ENCODE measurements at regions not wholly inside any gene's neighbourhood (a gene's known extent, or its start where the extent isn't known, plus 50 kb on each side); places are given as distances from the start of the nearest gene placed in this dataset.

GRCh38 chr16:82363026-82363816 lies 193.2 kb upstream of the MPHOSPH6 start:
- no peaks in the 10 kb centered on the region for H3K4me1 Mint-ChIP-seq
- no peak overlapping the region for H3K4me3 Mint-ChIP-seq
- ATAC-seq, result no peak
- no peak overlapping the region for H3K27ac Mint-ChIP-seq
- H3K27me3 Mint-ChIP-seq, result peaks cover 7% of the 10 kb centered on the region
- H3K9me3 Mint-ChIP-seq, result no peaks in the 10 kb centered on the region
- no peak for DNase-seq

DNA sequence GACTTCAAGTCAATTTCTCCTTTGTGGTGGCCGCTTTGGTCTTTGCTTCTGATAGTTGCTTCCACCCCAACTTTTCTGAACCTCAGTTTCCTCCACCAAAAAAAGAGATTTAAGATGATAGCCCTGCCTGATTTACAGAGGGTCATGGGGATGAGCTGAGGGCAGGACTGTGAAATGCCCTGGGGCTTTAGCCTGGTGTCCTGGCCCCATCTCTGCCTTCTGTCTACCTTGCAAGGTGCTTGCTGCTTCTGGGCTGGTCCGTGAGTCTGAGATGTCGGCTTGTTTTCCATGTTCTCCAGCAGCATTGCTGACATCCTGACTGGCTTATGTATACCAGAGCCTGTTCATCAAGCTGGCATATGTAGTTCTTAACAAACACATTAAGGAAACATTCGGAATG lies 191.9 kb upstream of the MPHOSPH6 start:
- DNase-seq, result no peak
- Mint-ChIP-seq H3K4me3 (no peak overlapping the region), H3K27ac (no peak overlapping the region), H3K9me3 (no peaks in the 10 kb centered on the region), H3K4me1 (no peaks in the 10 kb centered on the region), H3K27me3 (peaks cover 7% of the 10 kb centered on the region)
- ATAC-seq, result no peak

DNA sequence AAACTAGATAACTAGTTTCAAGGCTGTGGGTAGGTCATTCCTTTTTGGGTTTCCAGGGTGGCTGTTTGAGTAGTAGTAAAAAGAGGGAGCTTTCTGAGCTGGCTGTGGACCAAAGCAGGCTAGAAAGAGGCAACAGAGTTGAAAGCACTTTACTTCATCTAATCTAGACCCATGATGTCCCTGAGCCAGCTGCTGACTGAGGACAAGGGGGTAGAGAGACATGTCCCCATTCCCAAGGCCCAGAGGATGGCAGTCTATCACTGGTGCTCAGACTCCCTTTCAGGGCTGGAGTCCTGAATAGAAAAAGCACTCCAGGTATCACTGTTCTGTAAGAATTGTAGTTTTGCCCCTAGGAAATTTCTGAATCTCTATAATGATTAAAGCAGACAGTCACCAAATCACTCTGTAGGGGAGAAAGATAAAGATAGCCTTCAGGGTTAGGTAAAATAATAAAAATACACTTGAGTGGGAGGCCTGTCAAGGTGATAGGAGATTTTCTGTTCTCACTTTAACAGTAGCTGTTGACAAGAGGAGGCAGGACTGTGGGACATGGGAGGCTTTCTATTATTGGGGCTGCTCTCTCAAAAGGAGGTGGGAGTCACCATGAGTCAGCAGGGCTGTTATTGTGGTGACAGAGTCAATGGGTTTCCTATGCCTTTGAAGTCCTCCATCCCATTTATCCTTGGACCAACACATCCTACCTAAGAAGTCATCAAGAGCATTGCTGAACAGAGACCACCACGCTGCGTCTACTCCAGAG lies 190.2 kb upstream of the MPHOSPH6 start:
- no peak overlapping the region for H3K4me3 Mint-ChIP-seq
- H3K27me3 Mint-ChIP-seq, result peaks cover 7% of the 10 kb centered on the region
- H3K4me1 Mint-ChIP-seq, result no peaks in the 10 kb centered on the region
- no peaks in the 10 kb centered on the region for H3K9me3 Mint-ChIP-seq
- DNase-seq, result no peak
- ATAC-seq, result no peak
- no peak overlapping the region for H3K27ac Mint-ChIP-seq

GRCh38 chr16:82358606-82359221 lies 188.7 kb upstream of the MPHOSPH6 start:
- Mint-ChIP-seq H3K4me1 (no peaks in the 10 kb centered on the region), H3K27me3 (peaks cover 10% of the 10 kb centered on the region), H3K4me3 (no peak overlapping the region), H3K27ac (no peak overlapping the region), H3K9me3 (no peaks in the 10 kb centered on the region)
- ATAC-seq (no peak), DNase-seq (no peak)

DNA sequence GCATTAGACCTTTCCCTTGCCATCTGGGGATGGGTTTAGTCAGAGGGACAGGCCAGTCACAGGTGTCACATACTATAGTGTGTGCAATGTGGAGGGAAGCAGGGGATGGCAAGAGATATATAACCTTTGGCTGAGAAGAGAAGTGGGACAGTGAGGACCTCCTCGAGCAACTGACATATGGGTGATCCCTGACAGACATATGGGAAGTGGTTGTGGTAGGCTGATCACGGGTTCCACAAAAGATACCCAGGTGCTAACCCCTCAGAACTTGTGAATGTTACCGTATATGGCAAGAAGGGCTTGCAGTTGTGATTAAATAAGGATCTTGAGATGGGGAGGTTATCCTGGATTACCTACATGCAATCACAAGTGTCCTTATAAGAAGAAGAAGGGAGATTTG lies 188.1 kb upstream of the MPHOSPH6 start:
- no peak for ATAC-seq
- H3K4me3 Mint-ChIP-seq, result no peak overlapping the region

GRCh38 chr16:82357237-82357636 lies 187.2 kb upstream of the MPHOSPH6 start:
- H3K4me3 Mint-ChIP-seq, result no peak overlapping the region
- H3K27ac Mint-ChIP-seq, result no peak overlapping the region
- H3K9me3 Mint-ChIP-seq, result no peaks in the 10 kb centered on the region
- ATAC-seq (no peak), DNase-seq (no peak)
- no peaks in the 10 kb centered on the region for H3K4me1 Mint-ChIP-seq
- H3K27me3 Mint-ChIP-seq, result peaks cover 10% of the 10 kb centered on the region

More for the DNA sequence above, 188.1 kb upstream of the MPHOSPH6 start:
- no peaks in the 10 kb centered on the region for H3K4me1 Mint-ChIP-seq
- H3K9me3 Mint-ChIP-seq, result no peaks in the 10 kb centered on the region
- no peak overlapping the region for H3K27ac Mint-ChIP-seq
- DNase-seq, result no peak
- H3K27me3 Mint-ChIP-seq, result peaks cover 14% of the 10 kb centered on the region

DNA sequence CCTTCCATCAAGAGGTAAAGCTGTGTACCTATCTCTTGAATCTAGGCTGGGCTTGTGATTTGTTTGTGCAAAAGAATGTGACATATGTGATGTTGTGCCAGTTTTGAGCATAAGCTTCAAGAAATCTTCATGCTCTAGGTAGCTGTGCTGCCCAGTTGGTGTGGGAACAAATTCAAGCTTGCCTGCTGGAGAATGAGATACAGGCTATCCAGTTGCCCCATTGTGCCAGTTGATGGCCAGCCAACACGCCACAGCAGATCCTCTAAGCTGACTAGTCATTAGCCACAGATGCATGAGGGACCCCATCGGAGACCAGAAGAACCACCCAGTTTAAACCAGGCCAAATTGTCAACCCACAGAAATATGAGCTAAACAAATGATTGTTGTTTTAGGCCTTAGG lies 180.5 kb upstream of the MPHOSPH6 start:
- Mint-ChIP-seq H3K4me3 (no peak overlapping the region), H3K27ac (no peak overlapping the region), H3K27me3 (peaks cover 15% of the 10 kb centered on the region), H3K4me1 (no peaks in the 10 kb centered on the region), H3K9me3 (no peaks in the 10 kb centered on the region)
- ATAC-seq, result no peak
- no peak for DNase-seq

DNA sequence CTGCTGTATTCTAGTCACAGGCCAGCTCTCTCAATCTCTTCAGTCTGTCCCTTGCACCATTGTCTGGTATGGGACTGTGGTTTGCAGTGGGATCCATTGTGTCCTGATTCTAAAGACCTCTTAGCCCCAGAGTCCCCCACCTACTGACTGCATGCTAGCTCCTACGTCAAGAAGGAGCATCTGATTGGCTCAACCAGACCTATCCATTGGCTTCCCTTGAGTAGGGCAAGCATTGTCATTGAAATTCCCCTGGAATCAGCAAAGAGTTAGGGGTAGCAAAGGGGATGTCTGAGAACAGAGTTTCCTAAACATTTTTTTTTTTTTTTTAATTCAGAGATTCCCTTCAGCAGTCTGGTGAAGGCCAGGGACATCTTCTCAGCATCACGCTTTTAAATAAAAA lies 175.3 kb upstream of the MPHOSPH6 start:
- ATAC-seq, result no peak
- Mint-ChIP-seq H3K27ac (no peak overlapping the region), H3K9me3 (no peaks in the 10 kb centered on the region), H3K27me3 (peaks cover 7% of the 10 kb centered on the region), H3K4me3 (no peak overlapping the region), H3K4me1 (no peaks in the 10 kb centered on the region)
- DNase-seq, result no peak

GRCh38 chr16:82344157-82344556 lies 174.1 kb upstream of the MPHOSPH6 start:
- Mint-ChIP-seq H3K27me3 (peaks cover 14% of the 10 kb centered on the region), H3K4me1 (no peaks in the 10 kb centered on the region), H3K27ac (no peak overlapping the region), H3K4me3 (no peak overlapping the region), H3K9me3 (no peaks in the 10 kb centered on the region)
- no peak for DNase-seq
- no peak for ATAC-seq

DNA sequence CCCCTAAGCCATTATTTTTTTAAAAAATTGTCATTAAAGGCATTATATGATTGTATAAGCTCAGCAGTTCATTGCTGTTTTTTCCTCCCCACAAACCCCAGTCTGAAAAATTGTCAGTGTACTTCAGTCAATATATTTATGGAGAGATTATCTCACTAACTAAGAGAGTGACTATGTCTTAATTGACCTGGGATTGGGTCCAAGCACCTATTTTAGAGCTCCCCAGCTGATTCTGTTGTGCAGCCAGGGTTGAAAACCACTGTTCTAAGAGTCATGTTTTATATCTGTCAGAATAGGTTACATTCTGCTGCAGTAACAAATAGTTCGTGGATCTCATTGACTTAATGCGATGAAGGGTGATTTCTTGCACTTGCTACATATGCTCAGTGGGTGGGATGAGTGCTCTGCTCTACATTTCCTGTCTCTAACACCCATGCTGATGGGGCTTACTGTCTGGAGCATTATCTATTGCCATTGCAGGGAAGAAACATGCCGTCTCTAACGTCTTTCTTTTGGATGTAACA lies 171.2 kb upstream of the MPHOSPH6 start:
- ATAC-seq (no peak), DNase-seq (no peak)
- Mint-ChIP-seq H3K27me3 (peaks cover 24% of the 10 kb centered on the region), H3K4me1 (no peaks in the 10 kb centered on the region), H3K27ac (no peak overlapping the region), H3K9me3 (peaks cover 0 to 5% of the 10 kb centered on the region in 2 donors), H3K4me3 (no peak overlapping the region)

DNA sequence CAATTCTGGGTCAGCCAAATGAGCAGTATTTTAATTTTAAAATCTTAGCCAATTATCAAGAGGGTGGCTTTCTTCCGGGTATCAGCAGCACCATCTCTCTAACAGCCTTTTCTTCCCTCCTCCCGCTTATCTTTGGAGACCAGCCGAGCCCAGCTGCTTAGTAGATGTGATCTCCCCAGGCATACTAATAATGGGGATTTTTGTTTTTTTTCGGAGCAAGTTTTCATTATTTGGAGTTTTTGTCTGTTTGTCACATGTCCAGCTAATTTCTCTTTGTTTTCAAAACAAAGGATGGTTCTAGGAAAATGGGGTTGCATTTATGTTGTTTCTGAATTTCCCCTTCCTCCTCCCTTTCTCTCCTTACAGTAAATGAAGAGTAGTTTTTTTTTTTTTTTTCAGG lies 170.5 kb upstream of the MPHOSPH6 start:
- peaks cover 0 to 5% of the 10 kb centered on the region in 2 donors for H3K9me3 Mint-ChIP-seq
- H3K4me1 Mint-ChIP-seq, result no peaks in the 10 kb centered on the region
- no peak overlapping the region for H3K4me3 Mint-ChIP-seq
- H3K27ac Mint-ChIP-seq, result no peak overlapping the region
- DNase-seq (no peak), ATAC-seq (no peak)
- H3K27me3 Mint-ChIP-seq, result peaks cover 24% of the 10 kb centered on the region

DNA sequence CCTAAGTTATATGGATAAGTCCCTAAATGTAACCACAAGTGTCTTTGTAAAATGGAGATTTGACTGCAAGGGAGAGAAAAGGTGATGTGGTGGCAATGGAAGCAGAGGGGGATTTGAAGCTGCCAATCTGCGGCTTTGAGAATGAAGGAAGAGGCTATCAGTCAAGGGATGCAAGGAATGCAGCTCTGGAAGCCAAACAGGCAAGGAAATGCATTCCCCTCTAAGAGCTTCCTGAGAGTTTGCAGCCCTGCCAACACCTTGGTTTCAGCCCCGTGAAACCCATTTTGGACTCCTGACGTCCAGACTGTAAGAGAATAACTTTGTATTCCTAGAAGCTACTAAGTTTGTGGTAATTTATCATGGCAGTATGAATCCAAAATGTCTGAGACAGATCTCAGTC lies 167.3 kb upstream of the MPHOSPH6 start:
- peaks cover 0 to 5% of the 10 kb centered on the region in 2 donors for H3K9me3 Mint-ChIP-seq
- no peak for DNase-seq
- no peaks in the 10 kb centered on the region for H3K4me1 Mint-ChIP-seq
- H3K27me3 Mint-ChIP-seq, result peaks cover 24% of the 10 kb centered on the region
- no peak for ATAC-seq
- no peak overlapping the region for H3K27ac Mint-ChIP-seq
- no peak overlapping the region for H3K4me3 Mint-ChIP-seq

DNA sequence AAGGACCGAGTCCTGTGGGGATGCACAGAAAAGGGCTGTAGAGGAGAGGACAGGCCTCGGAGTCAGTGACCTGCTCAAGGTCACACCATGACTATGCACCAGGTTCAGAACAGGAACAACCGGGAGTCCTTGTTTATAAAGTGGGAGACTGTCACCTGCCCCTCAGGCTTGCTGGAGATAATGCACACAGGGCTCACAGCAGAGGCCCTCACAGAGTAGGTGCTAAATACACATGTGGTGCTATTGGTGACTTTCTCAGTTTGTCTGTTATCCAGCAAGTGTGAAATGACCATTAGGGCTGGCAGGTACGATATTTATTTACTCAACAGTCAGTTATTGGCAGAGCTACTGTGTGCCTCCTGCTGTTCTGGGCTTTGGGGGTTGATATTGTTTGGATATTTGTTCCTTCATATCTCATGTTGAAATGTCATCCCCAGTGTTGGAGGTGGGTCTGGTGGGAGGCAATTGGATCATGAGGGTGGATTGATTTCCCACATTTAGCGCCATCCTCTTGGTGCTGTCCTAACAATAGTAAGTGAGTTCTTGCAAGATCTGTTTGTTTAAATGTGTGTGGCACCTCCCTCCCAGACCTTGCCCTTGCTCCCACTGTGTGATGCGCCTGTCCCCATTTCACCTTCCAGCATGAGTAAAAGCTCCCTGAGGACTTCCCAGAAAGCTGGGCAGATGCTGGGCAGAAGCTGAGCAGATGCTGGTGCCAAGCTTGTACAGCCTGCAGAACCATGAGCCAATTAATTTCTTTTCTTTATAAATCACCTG lies 162.1 kb upstream of the MPHOSPH6 start:
- no peaks in the 10 kb centered on the region for H3K4me1 Mint-ChIP-seq

GRCh38 chr16:82331397-82331796 lies 161.4 kb upstream of the MPHOSPH6 start:
- no peak for DNase-seq
- Mint-ChIP-seq H3K27ac (no peak overlapping the region), H3K4me1 (no peaks in the 10 kb centered on the region), H3K4me3 (no peak overlapping the region), H3K9me3 (no peaks in the 10 kb centered on the region), H3K27me3 (peaks cover 3% of the 10 kb centered on the region)
- ATAC-seq, result no peak

More for the DNA sequence above, 162.1 kb upstream of the MPHOSPH6 start:
- H3K4me3 Mint-ChIP-seq, result no peak overlapping the region
- H3K27me3 Mint-ChIP-seq, result peaks cover 10% of the 10 kb centered on the region
- H3K9me3 Mint-ChIP-seq, result peaks cover 0 to 2% of the 10 kb centered on the region in 2 donors
- no peak for DNase-seq
- no peak overlapping the region for H3K27ac Mint-ChIP-seq
- ATAC-seq, result no peak

GRCh38 chr16:82329504-82330192 lies 159.6 kb upstream of the MPHOSPH6 start:
- H3K27me3 Mint-ChIP-seq, result no peaks in the 10 kb centered on the region
- H3K4me3 Mint-ChIP-seq, result no peak overlapping the region
- no peaks in the 10 kb centered on the region for H3K9me3 Mint-ChIP-seq
- DNase-seq (no peak), ATAC-seq (no peak)
- H3K27ac Mint-ChIP-seq, result no peak overlapping the region
- no peaks in the 10 kb centered on the region for H3K4me1 Mint-ChIP-seq
